Stimulated activated CD4-positive, alpha-beta T cell treated with anti-CD3 and anti-CD28 coated beads, Interleukin-2, amount 100 ng/mL, for 4 hours (primary cell): ENCODE measurements at regions not wholly inside any gene's neighbourhood (a gene's known extent, or its start where the extent isn't known, plus 50 kb on each side); places are given as distances from the start of the nearest gene placed in this dataset.
"Not testable (repeated sequence)": the region's sequence is repeated elsewhere in the genome, so short reads cannot be mapped to it uniquely, and the experiment has no call there.

Experiments used
- DNase-seq: peaks from one replicate; pipeline ENCODE4 v3.0.0-alpha.2; 2020; ENCODE audit warnings: low read depth

- DNase-seq = no peak
These were observed 506.6 kb upstream of the AGA start for GRCh38 chr4:177948853-177949252.

GRCh38 chr4:177951026-177951425 is 508.8 kb upstream of the AGA start:
- no peak for DNase-seq

DNA sequence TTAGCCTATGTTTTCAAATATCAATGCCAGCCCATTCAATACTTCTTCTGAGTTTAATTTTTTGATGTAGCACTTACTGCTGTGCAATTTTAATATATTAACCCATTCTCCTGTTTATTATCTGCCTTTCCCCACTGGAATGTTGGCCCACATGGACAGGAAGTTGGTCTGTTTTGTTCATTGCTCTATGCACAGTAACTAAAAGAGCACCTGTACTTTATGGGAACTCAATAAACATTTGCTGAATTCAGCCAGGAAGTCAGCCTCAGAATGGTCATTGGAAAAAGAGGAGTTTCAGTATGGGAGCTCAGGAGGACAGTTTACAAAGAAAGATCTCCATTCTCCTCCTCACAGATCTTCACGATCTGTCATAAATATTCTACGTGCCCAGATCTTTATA is 510.5 kb upstream of the AGA start:
- no peak for DNase-seq

- DNase-seq = no peak
These were observed 515.5 kb upstream of the AGA start for GRCh38 chr4:177957596-177958360.

- no peak for DNase-seq
These were observed 518.3 kb upstream of the AGA start for GRCh38 chr4:177960566-177960965.

DNA sequence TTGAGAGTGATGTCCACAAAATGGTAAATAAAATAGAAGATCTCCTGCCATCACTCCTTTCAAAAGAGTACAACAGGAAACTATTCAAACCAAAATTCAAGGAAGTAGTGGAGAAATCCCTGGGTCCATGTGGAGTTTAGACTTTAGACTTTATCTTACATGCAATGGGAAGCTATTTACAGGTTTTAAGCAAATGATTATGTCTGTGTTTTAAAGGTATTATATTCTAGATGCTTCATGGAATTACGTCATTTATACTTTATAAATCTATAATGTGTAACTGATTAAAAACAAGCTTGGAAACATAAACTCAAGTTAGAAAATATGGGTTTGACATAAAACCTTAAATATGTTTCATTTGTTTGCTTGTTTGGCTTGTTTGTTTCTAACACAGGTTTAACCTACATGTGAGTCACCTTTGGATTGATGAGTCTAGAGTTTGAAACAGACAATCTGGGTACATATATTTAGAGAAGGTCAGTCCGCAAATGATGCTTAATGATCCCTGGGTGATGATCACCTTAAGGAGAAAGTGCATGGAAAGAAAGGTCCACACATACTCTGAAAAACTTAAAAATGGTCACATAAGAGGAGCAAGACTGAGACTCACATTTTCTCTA is 519.6 kb upstream of the AGA start:
- DNase-seq = no peak

DNA sequence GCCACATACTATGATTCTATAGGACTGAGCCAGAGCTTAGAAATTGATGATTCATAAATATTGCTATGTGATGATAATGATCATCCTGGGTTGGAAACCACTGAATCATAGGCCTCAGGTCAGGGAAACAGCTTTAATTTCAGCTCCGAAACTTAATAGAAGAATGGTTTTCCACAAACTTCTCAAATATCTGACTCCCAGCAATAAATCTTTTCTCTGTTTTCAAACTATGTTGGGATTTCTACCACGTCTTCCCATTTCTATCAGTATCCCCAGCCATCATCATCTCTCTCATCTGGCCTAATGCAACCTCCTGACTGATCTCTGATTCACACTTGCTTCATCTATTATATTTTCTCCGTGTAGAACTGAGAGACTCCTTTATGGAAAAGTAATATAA is 521.8 kb upstream of the AGA start:
- DNase-seq = no peak

GRCh38 chr4:177964693-177965168 is 522.5 kb upstream of the AGA start:
- DNase-seq = no peak

- no peak for DNase-seq
These were observed 525.1 kb upstream of the AGA start for GRCh38 chr4:177967328-177967727.

- DNase-seq = no peak
These were observed 526.7 kb upstream of the AGA start for GRCh38 chr4:177968817-177969442.

GRCh38 chr4:177974461-177974860 is 532.2 kb upstream of the AGA start:
- DNase-seq = no peak

DNA sequence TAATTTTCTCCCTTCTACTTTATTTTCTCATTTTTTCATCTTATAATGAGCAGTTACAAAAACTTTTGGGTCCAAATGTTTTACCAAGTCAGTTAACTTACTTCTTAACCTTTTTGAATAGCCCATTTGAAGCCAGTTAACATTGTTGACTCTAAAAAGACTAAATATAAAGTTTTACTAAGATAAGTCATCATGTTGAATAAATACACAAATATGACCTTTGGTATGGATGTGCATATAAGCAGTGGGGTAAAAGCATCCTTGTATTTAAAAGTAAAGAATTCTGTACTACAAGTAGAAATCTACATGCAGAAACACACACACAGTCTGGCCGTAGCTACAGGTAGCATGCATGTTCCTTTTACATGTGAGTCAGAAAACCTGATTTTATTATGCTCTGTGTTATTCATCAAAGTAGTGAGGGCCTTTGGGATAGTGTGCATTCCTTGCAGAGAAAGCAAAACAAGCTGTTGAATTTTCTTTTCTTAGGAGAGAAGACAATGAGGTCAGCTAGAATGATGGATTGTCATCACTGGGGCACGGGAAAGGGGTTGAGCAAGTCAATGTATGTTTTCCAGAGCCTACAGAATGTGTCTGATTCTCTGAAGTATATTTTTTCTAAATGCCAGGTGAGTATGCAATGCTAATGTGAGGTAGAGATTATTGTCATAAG is 533.2 kb upstream of the AGA start:
- DNase-seq = no peak

DNA sequence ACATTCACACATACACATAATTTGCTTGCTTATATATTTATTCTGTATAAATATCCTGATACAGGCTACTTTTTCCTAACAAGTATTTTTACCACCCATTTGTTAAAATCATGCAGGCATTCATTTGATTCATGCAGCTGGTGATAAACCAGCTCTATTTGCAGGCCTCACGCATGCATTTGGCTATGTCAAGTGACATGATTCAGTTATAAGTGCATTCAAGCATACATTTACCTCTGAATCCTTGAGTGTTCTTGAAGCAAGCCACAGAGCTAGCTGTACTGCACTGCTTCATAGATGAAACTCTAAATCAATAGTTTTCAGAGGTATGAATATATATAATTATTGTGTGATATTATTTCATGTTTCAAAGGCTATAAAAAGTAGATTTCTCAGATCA is 544.0 kb upstream of the AGA start:
- DNase-seq = no peak

GRCh38 chr4:177987896-177988295 is 545.7 kb upstream of the AGA start:
- no peak for DNase-seq

- no peak for DNase-seq
These were observed 547.4 kb upstream of the AGA start for GRCh38 chr4:177989503-177990201.

- DNase-seq = no peak
These were observed 560.9 kb upstream of the AGA start for GRCh38 chr4:178003098-178003657.

DNA sequence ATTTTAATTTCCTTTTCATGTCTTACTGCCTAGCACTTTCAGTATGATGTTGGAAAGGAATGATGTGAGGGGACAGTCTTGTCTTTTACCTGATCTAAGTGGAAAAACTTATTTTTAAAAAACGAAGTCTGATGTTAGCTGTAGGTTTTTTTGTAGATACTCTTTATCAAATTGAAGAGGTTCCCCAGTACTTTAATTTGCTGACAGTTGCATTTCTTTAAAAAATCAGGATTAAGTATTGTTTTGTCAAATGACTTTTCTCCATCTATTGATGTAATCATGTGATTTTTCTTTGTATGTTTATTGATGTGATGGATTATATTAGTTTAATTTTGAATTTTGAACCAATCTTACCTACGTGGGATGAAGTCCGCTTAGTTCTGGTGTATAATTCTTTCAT is 568.4 kb upstream of the AGA start:
- no peak for DNase-seq

DNA sequence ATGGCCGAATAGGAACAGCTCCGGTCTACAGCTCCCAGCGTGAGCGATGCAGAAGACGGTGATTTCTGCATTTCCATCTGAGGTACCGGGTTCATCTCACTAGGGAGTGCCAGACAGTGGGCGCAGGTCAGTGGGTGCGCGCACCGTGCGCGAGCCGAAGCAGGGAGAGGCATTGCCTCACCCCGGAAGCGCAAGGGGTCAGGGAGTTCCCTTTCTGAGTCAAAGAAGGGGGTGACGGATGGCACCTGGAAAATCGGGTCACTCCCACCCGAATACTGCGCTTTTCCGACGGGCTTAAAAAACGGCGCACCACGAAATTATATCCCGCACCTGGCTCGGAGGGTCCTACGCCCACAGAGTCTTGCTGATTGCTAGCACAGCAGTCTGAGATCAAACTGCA is 572.8 kb upstream of the AGA start:
- DNase-seq = not testable (repeated sequence)

- no peak for DNase-seq
These were observed 584.8 kb upstream of the AGA start for GRCh38 chr4:178026999-178027398.

DNA sequence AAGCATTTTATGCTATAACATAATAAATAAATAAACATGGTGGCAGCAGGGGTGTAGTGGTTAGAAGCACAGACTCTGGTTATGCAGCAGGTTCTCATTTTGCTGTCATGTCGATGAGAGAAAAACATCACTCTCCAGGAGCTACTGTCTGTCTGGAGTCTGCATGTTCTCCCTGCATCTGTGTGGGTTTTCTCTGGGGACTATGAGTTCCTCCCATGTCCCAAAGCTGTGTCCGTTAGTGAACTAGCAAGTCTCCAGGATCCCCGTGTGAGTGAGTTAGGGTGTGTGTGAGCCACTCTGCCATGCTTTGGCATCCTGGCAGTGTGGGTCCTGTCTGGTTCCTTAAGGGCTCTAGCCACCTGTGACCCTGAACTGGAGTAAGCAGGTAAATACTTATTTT is 585.6 kb upstream of the AGA start:
- no peak for DNase-seq

DNA sequence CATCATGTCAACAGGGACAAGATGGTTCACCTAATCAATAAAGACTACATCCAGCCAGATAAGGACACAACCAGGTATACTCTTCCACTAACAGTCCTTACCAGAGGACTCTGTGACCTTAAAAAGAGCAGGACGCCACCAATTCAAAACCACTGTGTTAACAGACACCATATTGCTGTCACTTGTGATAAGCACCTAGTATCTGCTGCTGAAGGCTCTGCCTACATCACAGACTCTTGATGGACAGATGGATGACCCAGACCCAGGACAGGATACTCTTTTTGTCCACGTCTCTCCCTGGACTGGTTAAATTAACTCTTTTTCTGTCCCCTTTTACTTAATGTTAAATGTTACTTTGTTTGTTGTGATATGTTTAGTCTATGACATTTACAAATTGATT is 586.2 kb upstream of the AGA start:
- DNase-seq = no peak
